GM12878 (cell line): ENCODE measurements at regions not wholly inside any gene's neighbourhood (a gene's known extent, or its start where the extent isn't known, plus 50 kb on each side); places are given as distances from the start of the nearest gene placed in this dataset.

ENCODE experiments used
- CTCF ChIP-seq, 3 experiments: IDR thresholded peaks in 2 of 3; conservative IDR thresholded peaks in 1 of 3; 2 replicates each; pipeline ENCODE4 v1.5.1; 2011; ENCODE audit warnings: low read depth in 3 of 3, low read length in 3 of 3, mild to moderate bottlenecking in 3 of 3, control low read depth in 2 of 3, moderate library complexity in 2 of 3, inconsistent platforms in 1 of 3, mixed read lengths in 1 of 3; ENCODE audit not compliant: control insufficient read depth in 2 of 3, insufficient read depth in 1 of 3; ENCODE audit errors: extremely low read depth in 1 of 3
- DPF2 ChIP-seq: fragments of 450-650 bp; IDR thresholded peaks from 2 replicates; pipeline ENCODE4 v1.6.1; 2017; ENCODE audit warnings: mild to moderate bottlenecking
- ZBTB33 ChIP-seq: fragments of 450-650 bp; IDR thresholded peaks from 2 replicates; pipeline ENCODE4 v1.6.1; 2017; ENCODE audit warnings: mild to moderate bottlenecking

GRCh38 chr12:93319523-93320050 lies 58.1 kb upstream of the NUDT4 start:
- TF ChIP-seq ZBTB33: no peak
- TF ChIP-seq DPF2: no peak
- no peak for TF ChIP-seq CTCF (IDR thresholded peaks at IDR 0.05 in 2 of 3, conservative IDR thresholded peaks at IDR 0.05 in 1 of 3; ENCODE audit: control insufficient read depth in 2 of 3, extremely low read depth in 1 of 3, insufficient read depth in 1 of 3, low read depth in 3 of 3, low read length in 3 of 3)
